ENCODE measurements at regions not wholly inside any gene's neighbourhood (a gene's known extent, or its start where the extent isn't known, plus 50 kb on each side); places are given as distances from the start of the nearest gene placed in this dataset.

DNA sequence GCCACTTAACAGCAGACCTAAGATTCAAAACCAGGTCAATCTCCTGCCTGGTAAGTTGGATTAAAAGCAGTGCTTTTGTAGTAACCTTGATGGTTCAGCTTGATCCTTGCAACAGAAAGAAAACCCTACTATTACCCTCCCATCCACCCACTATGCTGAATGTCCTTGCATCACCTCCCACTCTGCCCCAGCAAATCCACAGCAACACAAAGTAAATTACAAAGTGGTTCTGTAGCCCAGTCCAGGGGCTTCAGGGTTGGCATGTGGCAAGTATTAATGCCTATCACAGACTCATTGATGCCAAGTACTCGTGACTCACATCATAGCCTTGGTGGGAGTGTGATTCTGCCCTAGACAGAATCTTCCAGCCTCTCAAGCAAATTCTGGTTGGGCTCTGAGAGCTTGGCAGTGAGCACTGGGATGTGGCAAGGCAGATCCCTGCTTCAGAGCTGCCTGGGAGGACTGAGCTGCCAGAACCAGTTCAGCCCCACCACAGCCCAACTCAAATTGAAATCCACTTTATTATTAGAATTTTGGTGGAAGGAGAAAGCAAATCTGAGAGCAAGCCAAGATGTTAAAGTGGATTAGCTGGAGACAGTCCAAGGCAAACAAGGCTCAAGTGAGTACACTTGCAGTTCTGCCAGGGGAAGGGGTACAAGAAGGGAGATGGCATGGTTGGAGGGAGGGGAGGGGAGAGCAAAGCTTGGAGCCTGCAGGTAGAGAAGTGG is 225.8 kb upstream of the UMPS start:
- Histone ChIP-seq H3K4me3 (ENCODE audit: low read depth, low read length, poor library complexity, severe bottlenecking) (no peak overlapping the region), H3K27ac (ENCODE audit: low read depth, low read length, poor library complexity, severe bottlenecking) (no peak overlapping the region), H3K4me2 (ENCODE audit: low read length) (no peak overlapping the region), H3K79me2 (ENCODE audit: insufficient read depth, low read depth, low read length) (no peaks in the 10 kb centered on the region), H4K20me1 (ENCODE audit: insufficient read depth, low read length) (no peaks in the 10 kb centered on the region), H2AFZ (ENCODE audit: low read length) (no peak overlapping the region), H3K36me3 (ENCODE audit: insufficient read depth, low read length) (no peaks in the 10 kb centered on the region), H3K9me3 (ENCODE audit: low read length) (no peaks in the 10 kb centered on the region), H3K4me1 (ENCODE audit: insufficient read depth, low read length, poor library complexity, severe bottlenecking) (no peaks in the 10 kb centered on the region), H3K9me2 (ENCODE audit: insufficient read depth, low read length) (no peaks in the 10 kb centered on the region)
- ChIA-PET POLR2A (interaction anchor here (1.0 kb wide), 1 partner anchor 28 kb away, joined by 3 read pairs; no protein-coding TSS in a partner anchor), CTCF (ENCODE audit: unreplicated experiment) (no interaction called here)
- no TSS peak for BruUV-seq (replicated peaks)
- intact Hi-C loops (cut with micrococcal nuclease; ENCODE audit: unreplicated experiment): no loop called here
- DNase-seq (ENCODE audit: low spot score): no peak
- TF ChIP-seq EZH2phosphoT487 (IDR thresholded peaks at IDR 0.05; ENCODE audit: borderline replicate concordance, low read depth, low read length) (no peak), CTCF (conservative IDR thresholded peaks at IDR 0.05; ENCODE audit: low read length) (no peak)

DNA sequence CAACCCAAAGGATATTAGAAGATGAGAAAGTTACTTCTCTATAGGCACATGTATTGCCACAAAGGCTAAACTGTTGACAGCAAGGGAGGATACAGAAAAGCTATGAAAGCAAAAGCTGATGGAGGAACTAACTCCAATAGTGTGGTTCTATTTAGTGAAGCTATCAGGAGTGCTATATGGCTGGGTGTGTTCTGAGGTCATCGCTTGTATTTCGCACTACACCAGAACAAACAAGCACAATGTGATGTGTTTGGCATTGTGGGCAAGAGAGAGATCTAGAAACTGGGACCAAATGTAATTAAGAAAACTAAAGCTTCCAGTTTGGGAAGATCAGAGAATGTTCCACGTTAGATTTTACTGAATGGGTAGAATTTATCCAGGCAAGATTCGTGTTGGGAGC is 220.4 kb upstream of the UMPS start:
- intact Hi-C loops (cut with micrococcal nuclease; ENCODE audit: unreplicated experiment): no loop called here

More for the DNA sequence above, 220.4 kb upstream of the UMPS start:
- TF ChIP-seq CTCF (conservative IDR thresholded peaks at IDR 0.05; ENCODE audit: low read length): no peak
- TF ChIP-seq EZH2phosphoT487 (IDR thresholded peaks at IDR 0.05; ENCODE audit: borderline replicate concordance, low read depth, low read length): no peak
- Histone ChIP-seq H3K79me2 (ENCODE audit: insufficient read depth, low read depth, low read length) (no peaks in the 10 kb centered on the region), H3K27ac (ENCODE audit: low read depth, low read length, poor library complexity, severe bottlenecking) (no peak overlapping the region), H2AFZ (ENCODE audit: low read length) (no peak overlapping the region), H3K9me2 (ENCODE audit: insufficient read depth, low read length) (no peaks in the 10 kb centered on the region), H3K4me3 (ENCODE audit: low read depth, low read length, poor library complexity, severe bottlenecking) (no peak overlapping the region), H3K9me3 (ENCODE audit: low read length) (no peaks in the 10 kb centered on the region), H3K36me3 (ENCODE audit: insufficient read depth, low read length) (no peaks in the 10 kb centered on the region), H3K4me1 (ENCODE audit: insufficient read depth, low read length, poor library complexity, severe bottlenecking) (no peaks in the 10 kb centered on the region), H4K20me1 (ENCODE audit: insufficient read depth, low read length) (no peaks in the 10 kb centered on the region), H3K4me2 (ENCODE audit: low read length) (no peak overlapping the region)
- ChIA-PET POLR2A (no interaction called here), CTCF (ENCODE audit: unreplicated experiment) (no interaction called here)
- BruUV-seq (replicated peaks): no TSS peak
- DNase-seq (ENCODE audit: low spot score): no peak

Measured in OCI-LY7 (cell line).